DLD1 (cell line): ENCODE measurements at regions not wholly inside any gene's neighbourhood (a gene's known extent, or its start where the extent isn't known, plus 50 kb on each side); places are given as distances from the start of the nearest gene placed in this dataset.

ENCODE experiments used
- in situ Hi-C: cut with HindIII; loops from 2 replicates; pipeline ENCODE4 v1.10.0; 2017; ENCODE audit warnings: low sequenced_read_pairs

DNA sequence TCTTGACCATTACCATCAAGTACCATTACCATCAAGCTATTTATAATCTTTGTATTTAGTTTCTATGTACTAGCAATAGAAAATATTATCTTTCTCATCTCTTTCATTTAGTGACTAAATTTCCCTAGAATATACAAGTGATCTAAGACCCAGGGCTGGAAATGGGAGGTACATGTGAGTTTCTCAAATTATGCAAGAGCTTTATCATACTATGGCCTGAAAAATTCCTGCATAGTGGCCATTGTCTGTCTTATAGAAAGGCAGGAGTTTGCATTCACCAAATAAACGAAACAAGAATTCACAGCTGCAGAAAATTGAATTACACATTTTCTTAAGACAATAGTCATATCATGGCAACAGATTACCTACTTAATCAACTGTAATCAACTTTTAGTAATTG is 50.7 kb upstream of the HDAC9 start:
- in situ Hi-C loops: no loop called here

GRCh38 chr7:18445483-18445882 is 50.1 kb upstream of the HDAC9 start:
- in situ Hi-C loops: no loop called here
